Hematopoietic multipotent progenitor cell treated with erythropoietin and hydrocortisone succinate and interleukin-3 and kit ligand, for 6 days (in vitro differentiated cells): ENCODE measurements at regions not wholly inside any gene's neighbourhood (a gene's known extent, or its start where the extent isn't known, plus 50 kb on each side); places are given as distances from the start of the nearest gene placed in this dataset.

ENCODE experiments used
- DNase-seq: peaks from one replicate; pipeline ENCODE4 v3.0.0-alpha.2; 2015

- DNase-seq: no peak
Measured at GRCh38 chr5:109467058-109467457, 57.3 kb upstream of the PJA2 start.
